ENCODE measurements at regions not wholly inside any gene's neighbourhood (a gene's known extent, or its start where the extent isn't known, plus 50 kb on each side); places are given as distances from the start of the nearest gene placed in this dataset.

DNA sequence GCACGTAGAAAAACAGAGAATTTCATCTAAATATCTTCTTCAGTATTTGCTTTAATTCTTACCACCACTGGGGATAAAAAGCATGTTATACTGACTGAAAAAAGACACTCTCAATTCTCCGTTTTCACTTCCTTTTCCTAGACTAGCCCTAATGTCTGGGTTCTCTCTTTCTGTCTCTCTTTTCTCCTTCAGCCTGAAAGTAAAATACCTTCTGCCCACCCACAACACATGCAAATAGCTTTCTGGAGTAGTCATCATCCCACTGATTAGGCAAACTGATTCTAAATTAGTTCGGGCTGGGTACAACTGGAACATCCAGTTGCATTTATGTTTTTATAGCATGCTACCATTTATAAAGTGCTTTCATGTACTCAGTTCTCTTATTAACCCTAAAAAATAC, 142.4 kb upstream of the ANKRD50 start:
- no peaks in the 10 kb centered on the region for H3K9me3 ChIP-seq (ENCODE audit: low read depth, low read length, poor library complexity, severe bottlenecking)
- no TSS peak for BruUV-seq (replicated peaks)
- intact Hi-C loops (cut with micrococcal nuclease; ENCODE audit: unreplicated experiment) = no loop called here
- no peak for TF ChIP-seq EZH2 (IDR thresholded peaks at IDR 0.05; ENCODE audit: borderline replicate concordance, low read depth, low read length, poor library complexity, severe bottlenecking)
- TF ChIP-seq, protein P1, sequence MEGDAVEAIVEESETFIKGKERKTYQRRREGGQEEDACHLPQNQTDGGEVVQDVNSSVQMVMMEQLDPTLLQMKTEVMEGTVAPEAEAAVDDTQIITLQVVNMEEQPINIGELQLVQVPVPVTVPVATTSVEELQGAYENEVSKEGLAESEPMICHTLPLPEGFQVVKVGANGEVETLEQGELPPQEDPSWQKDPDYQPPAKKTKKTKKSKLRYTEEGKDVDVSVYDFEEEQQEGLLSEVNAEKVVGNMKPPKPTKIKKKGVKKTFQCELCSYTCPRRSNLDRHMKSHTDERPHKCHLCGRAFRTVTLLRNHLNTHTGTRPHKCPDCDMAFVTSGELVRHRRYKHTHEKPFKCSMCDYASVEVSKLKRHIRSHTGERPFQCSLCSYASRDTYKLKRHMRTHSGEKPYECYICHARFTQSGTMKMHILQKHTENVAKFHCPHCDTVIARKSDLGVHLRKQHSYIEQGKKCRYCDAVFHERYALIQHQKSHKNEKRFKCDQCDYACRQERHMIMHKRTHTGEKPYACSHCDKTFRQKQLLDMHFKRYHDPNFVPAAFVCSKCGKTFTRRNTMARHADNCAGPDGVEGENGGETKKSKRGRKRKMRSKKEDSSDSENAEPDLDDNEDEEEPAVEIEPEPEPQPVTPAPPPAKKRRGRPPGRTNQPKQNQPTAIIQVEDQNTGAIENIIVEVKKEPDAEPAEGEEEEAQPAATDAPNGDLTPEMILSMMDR (conservative IDR thresholded peaks at IDR 0.05; ENCODE audit: low read depth, low read length) = no peak
- no peak overlapping the region for H3K27ac ChIP-seq (ENCODE audit: low read depth, low read length, poor library complexity, severe bottlenecking)
- no peak overlapping the region for H3K4me3 ChIP-seq (ENCODE audit: low read depth, low read length, poor library complexity, severe bottlenecking)
- ChIA-PET POLR2A (ENCODE audit: low non-redundant PET) (no interaction called here), CTCF (no interaction called here)
- DNase-seq (ENCODE audit: low spot score) = no peak
- H3K27me3 ChIP-seq (replicated peaks; ENCODE audit: insufficient read depth, low read depth, low read length, poor library complexity) = no peaks in the 10 kb centered on the region
- no peaks in the 10 kb centered on the region for H3K4me1 ChIP-seq (ENCODE audit: insufficient read depth, low read length, poor library complexity, severe bottlenecking)
- H3K36me3 ChIP-seq (ENCODE audit: insufficient read depth, low read length, poor library complexity, severe bottlenecking) = no peaks in the 10 kb centered on the region

DNA sequence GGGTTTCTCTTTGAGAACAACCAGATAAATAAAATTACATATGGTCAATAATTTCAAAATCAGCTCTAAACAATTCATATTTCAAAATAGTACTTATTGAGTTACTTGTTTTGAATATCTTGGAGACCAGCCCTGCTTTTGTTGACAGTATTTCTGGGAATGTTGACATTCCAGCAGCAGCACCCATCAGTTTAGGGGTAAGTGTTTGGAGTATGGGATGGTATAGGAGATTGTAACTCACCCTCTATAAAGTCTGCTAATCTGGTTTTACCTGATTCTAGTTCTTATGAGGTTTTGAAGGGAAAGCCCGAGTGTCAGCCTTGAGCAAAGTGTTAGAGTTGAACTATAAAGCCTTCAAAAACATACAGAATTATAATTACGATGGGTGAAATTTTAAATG, 139.2 kb upstream of the ANKRD50 start:
- Histone ChIP-seq H3K27me3 (replicated peaks; ENCODE audit: insufficient read depth, low read depth, low read length, poor library complexity) (no peaks in the 10 kb centered on the region), H3K4me1 (ENCODE audit: insufficient read depth, low read length, poor library complexity, severe bottlenecking) (no peaks in the 10 kb centered on the region), H3K36me3 (ENCODE audit: insufficient read depth, low read length, poor library complexity, severe bottlenecking) (no peaks in the 10 kb centered on the region), H3K9me3 (ENCODE audit: low read depth, low read length, poor library complexity, severe bottlenecking) (no peaks in the 10 kb centered on the region), H3K4me3 (ENCODE audit: low read depth, low read length, poor library complexity, severe bottlenecking) (no peak overlapping the region), H3K27ac (ENCODE audit: low read depth, low read length, poor library complexity, severe bottlenecking) (no peak overlapping the region)
- ChIA-PET CTCF (no interaction called here), POLR2A (ENCODE audit: low non-redundant PET) (no interaction called here)
- no peak for DNase-seq (ENCODE audit: low spot score)
- no peak for TF ChIP-seq EZH2 (IDR thresholded peaks at IDR 0.05; ENCODE audit: borderline replicate concordance, low read depth, low read length, poor library complexity, severe bottlenecking)
- TF ChIP-seq, protein P1 (conservative IDR thresholded peaks at IDR 0.05; ENCODE audit: low read depth, low read length) = no peak
- intact Hi-C loops (cut with micrococcal nuclease; ENCODE audit: unreplicated experiment) = no loop called here
- no TSS peak for BruUV-seq (replicated peaks)

DNA sequence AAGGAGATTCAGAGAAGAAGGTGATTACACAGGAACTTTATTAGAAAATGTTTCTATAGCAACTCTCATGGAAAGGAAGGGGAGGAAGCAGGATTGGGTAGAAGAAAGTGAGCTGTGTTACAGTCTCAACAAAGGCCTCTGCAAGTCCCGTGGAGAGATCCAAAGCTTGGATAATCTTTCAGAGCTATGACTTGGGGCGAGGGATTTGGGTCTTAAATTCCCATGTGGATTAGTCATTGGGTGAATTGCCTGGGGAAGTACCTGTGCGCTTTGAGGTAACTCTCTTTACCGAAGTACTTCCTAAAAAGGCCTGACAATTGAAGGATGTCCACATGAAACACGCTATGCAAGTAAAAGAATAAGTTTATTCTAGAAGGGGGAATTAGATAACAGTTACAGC, 133.8 kb upstream of the ANKRD50 start:
- DNase-seq (ENCODE audit: low spot score) = no peak
- TF ChIP-seq, protein P1 (conservative IDR thresholded peaks at IDR 0.05; ENCODE audit: low read depth, low read length) = no peak
- no peak for TF ChIP-seq EZH2 (IDR thresholded peaks at IDR 0.05; ENCODE audit: borderline replicate concordance, low read depth, low read length, poor library complexity, severe bottlenecking)
- intact Hi-C loops (cut with micrococcal nuclease; ENCODE audit: unreplicated experiment) = no loop called here
- CTCF ChIA-PET = no interaction called here
- BruUV-seq (replicated peaks) = no TSS peak
- Histone ChIP-seq H3K4me1 (ENCODE audit: insufficient read depth, low read length, poor library complexity, severe bottlenecking) (no peaks in the 10 kb centered on the region), H3K27me3 (replicated peaks; ENCODE audit: insufficient read depth, low read depth, low read length, poor library complexity) (no peaks in the 10 kb centered on the region), H3K9me3 (ENCODE audit: low read depth, low read length, poor library complexity, severe bottlenecking) (no peaks in the 10 kb centered on the region), H3K36me3 (ENCODE audit: insufficient read depth, low read length, poor library complexity, severe bottlenecking) (no peaks in the 10 kb centered on the region), H3K27ac (ENCODE audit: low read depth, low read length, poor library complexity, severe bottlenecking) (no peak overlapping the region), H3K4me3 (ENCODE audit: low read depth, low read length, poor library complexity, severe bottlenecking) (no peak overlapping the region)
- POLR2A ChIA-PET (ENCODE audit: low non-redundant PET) = no interaction called here

All from A673 (cell line).